Mucosa of descending colon (tissue), 3 donors: ENCODE measurements at regions not wholly inside any gene's neighbourhood (a gene's known extent, or its start where the extent isn't known, plus 50 kb on each side); places are given as distances from the start of the nearest gene placed in this dataset.

ENCODE experiments used
- ATAC-seq: fragments of 200-7000 bp; cut with Tn5 transposase; one replicate; pipeline ENCODE4 v1.9.1; 2020; ENCODE audit warnings: mild to moderate bottlenecking, moderate library complexity
- DNase-seq, 3 donors: peaks; one replicate each; pipeline ENCODE4 v3.0.0-alpha.2; 2020
- H3K36me3 ChIP-seq: fragments of 200-600 bp; one replicate; pipeline ENCODE4 v1.8.0; 2021; ENCODE audit warnings: low read depth, mild to moderate bottlenecking
- H3K4me1 ChIP-seq: fragments of 200-600 bp; one replicate; pipeline ENCODE4 v1.8.0; 2021; ENCODE audit warnings: low read depth, mild to moderate bottlenecking
- H3K4me3 ChIP-seq: fragments of 200-600 bp; one replicate; pipeline ENCODE4 v1.8.0; 2021; ENCODE audit warnings: mild to moderate bottlenecking
- H3K9me3 ChIP-seq: fragments of 200-600 bp; one replicate; pipeline ENCODE4 v1.8.0; 2021; ENCODE audit warnings: mild to moderate bottlenecking
- CTCF ChIP-seq: fragments of 200-600 bp; IDR thresholded peaks from one replicate; pipeline ENCODE4 v1.8.0; 2022; ENCODE audit warnings: antibody characterized with exemption, mild to moderate bottlenecking
- intact Hi-C, 2 donors: fragments of 100-400 bp; cut with DNase I in 1 of 2; cut with micrococcal nuclease in 1 of 2; formaldehyde crosslinking; loops; one replicate each; pipeline versions ENCODE4 v1.11.0 to v1.11.1; 2022; cut with DNase I, micrococcal nuclease
- donor health status: DM: no; HTN: no; CAD: no; lungs with moderate emphysema.
- donor health status: DM: no; HTN: no; CAD: no.
- donor health status: DM: no; HTN: yes; CAD: no.

- DNase-seq, result no peak
- Histone ChIP-seq H3K9me3 (no peaks in the 10 kb centered on the region), H3K4me3 (no peak overlapping the region), H3K4me1 (no peaks in the 10 kb centered on the region), H3K36me3 (no peaks in the 10 kb centered on the region)
- intact Hi-C loops, result no loop called here
- TF ChIP-seq CTCF, result no peak
- ATAC-seq, result no peak
These were observed 304.1 kb downstream of the TNS1 start for GRCh38 chr2:217698691-217699090.

- no peak for DNase-seq
- intact Hi-C loops, result no loop called here
- H3K36me3 ChIP-seq, result no peaks in the 10 kb centered on the region
- peak; percentile 31 for ATAC-seq
- no peak for TF ChIP-seq CTCF
- H3K4me3 ChIP-seq, result no peak overlapping the region
- H3K9me3 ChIP-seq, result no peaks in the 10 kb centered on the region
- no peaks in the 10 kb centered on the region for H3K4me1 ChIP-seq
These were observed 307.7 kb downstream of the TNS1 start for GRCh38 chr2:217695033-217695520.

DNA sequence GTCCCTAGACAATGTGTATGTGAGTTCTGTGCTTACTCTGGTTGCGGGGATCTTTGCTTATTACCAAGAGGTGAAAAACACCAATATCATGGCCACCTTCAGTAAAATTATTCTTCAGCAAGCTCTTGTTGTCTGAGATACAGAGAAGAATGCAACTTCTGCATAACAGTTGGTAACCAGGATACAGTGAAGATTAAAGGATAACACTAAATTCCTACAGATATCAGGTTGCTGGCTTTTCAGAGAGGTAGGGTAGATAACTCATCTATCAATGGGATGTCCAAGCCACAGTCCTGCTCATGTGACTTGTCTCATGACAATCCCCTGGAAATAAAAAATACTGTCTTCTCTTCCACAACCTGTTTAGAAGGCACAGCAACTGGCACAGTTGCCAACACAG, 308.5 kb downstream of the TNS1 start:
- Histone ChIP-seq H3K9me3 (no peaks in the 10 kb centered on the region), H3K4me3 (no peak overlapping the region), H3K36me3 (no peaks in the 10 kb centered on the region), H3K4me1 (no peaks in the 10 kb centered on the region)
- ATAC-seq, result no peak
- intact Hi-C loops, result no loop called here
- no peak for DNase-seq
- TF ChIP-seq CTCF, result no peak

DNA sequence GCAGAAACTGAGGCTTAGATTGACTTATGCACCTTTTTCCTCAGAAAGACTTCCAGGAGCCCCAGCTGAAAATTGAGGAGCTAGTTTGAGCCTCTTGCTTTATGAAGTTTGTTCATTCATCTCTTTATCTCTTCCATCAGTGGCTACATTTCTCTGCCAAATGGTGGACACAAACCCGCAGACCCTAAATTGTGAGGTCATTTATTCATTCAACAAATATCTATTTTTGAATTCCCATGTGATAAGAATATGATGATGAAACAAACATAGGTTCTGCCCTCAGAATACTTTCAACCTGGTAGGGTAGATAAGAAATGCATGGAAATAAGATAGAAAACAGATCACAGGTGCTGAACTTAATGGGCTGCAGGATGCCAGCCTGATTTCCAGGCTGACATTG, 309.4 kb downstream of the TNS1 start:
- no peak overlapping the region for H3K4me3 ChIP-seq
- no peaks in the 10 kb centered on the region for H3K36me3 ChIP-seq
- no peaks in the 10 kb centered on the region for H3K9me3 ChIP-seq
- ATAC-seq, result no peak
- no peaks in the 10 kb centered on the region for H3K4me1 ChIP-seq
- no peak for TF ChIP-seq CTCF
- DNase-seq, result no peak
- intact Hi-C loops, result no loop called here

DNA sequence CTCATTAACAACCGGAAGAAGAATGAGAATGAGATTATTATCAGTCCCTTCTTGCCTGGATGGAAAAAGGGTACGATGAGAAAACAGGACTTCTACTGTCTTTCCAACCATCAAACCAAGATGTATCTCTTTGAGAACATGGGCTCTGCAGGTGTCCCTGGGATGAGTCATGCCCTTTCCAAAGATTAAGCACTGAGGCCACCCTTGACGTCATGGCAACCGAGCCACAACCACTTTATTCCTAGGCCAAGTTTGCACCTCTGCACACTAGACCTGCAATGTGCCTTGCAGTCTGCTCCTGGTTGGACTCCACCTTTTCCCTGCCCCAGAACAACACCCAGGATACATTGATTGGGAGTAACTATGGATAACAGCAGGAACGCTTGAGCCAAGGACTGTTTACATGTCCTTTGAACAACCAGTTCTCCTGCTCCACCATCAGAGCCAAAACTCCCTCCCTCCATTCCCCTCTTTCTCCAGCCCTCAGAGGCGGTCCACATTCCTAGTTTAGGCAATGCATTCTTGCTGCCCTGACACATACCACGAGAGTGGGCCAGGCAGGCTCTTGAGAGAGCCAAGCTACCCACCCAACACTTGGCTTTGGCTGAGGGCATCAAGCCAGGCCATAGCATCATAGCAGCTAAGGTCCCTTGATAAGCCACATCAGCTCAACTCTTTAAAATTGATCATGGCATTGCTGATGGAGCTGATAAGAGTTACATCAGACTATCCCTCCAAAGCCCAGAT, 310.7 kb downstream of the TNS1 start:
- intact Hi-C loops, result no loop called here
- DNase-seq, result peak in 1 of 3 donors; percentile 59
- ATAC-seq, result peak; percentile 48

More for the DNA sequence above, 310.7 kb downstream of the TNS1 start:
- H3K4me1 ChIP-seq, result no peaks in the 10 kb centered on the region
- no peaks in the 10 kb centered on the region for H3K9me3 ChIP-seq
- no peaks in the 10 kb centered on the region for H3K36me3 ChIP-seq
- H3K4me3 ChIP-seq, result no peak overlapping the region
- TF ChIP-seq CTCF, result no peak
